Psoas muscle (tissue), 7 donors: ENCODE measurements at regions not wholly inside any gene's neighbourhood (a gene's known extent, or its start where the extent isn't known, plus 50 kb on each side); places are given as distances from the start of the nearest gene placed in this dataset.

Experiments used
- ATAC-seq, 4 donors: fragments of 200-7000 bp; cut with Tn5 transposase; one replicate each; pipeline ENCODE4 v1.9.1; 2020; ENCODE audit warnings: moderate library complexity in 3 of 4, mild to moderate bottlenecking in 2 of 4
- DNase-seq, 2 donors: peaks; one replicate each; pipeline ENCODE4 v3.0.0-alpha.2; 2020
- H3K27ac ChIP-seq: fragments of 200-600 bp; one replicate; pipeline ENCODE4 v1.8.0; 2022
- H3K27me3 ChIP-seq, 3 donors: fragments of 200-600 bp in 1 of 3; one replicate each; pipeline versions ENCODE4 v1.6.1 to v1.8.0; 2013 to 2022; ENCODE audit warnings: low read length in 2 of 3, mild to moderate bottlenecking in 2 of 3, moderate library complexity in 1 of 3; ENCODE audit not compliant: insufficient read depth in 3 of 3
- H3K36me3 ChIP-seq, 2 donors: fragments of 200-600 bp in 1 of 2; one replicate each; pipeline versions ENCODE4 v1.6.1 to v1.8.0; 2013 to 2022; ENCODE audit warnings: low read depth in 1 of 2, mild to moderate bottlenecking in 1 of 2, moderate library complexity in 1 of 2; ENCODE audit not compliant: insufficient read depth in 1 of 2
- H3K4me1 ChIP-seq: fragments of 200-600 bp; one replicate; pipeline ENCODE4 v1.8.0; 2022
- H3K4me3 ChIP-seq: fragments of 200-600 bp; one replicate; pipeline ENCODE4 v1.8.0; 2022; ENCODE audit warnings: mild to moderate bottlenecking
- H3K9me3 ChIP-seq: fragments of 200-600 bp; one replicate; pipeline ENCODE4 v1.8.0; 2022
- CTCF ChIP-seq: fragments of 200-600 bp; IDR thresholded peaks from one replicate; pipeline ENCODE4 v1.8.0; 2022; ENCODE audit warnings: antibody characterized with exemption
- WGBS, 3 donors: extraction: QIAGEN DNeasy Blood & Tissue Kit; methylation state at CpG; one replicate each; pipeline versions ENCODE4 v1.1.6 to v1.1.7; 2013; 5-methylcytosine and 5-hydroxymethylcytosine counted together
- intact Hi-C, 2 donors: fragments of 100-400 bp; cut with DNase I; formaldehyde crosslinking; loops; one replicate each; pipeline versions ENCODE4 v1.11.0 to v1.14.2; 2022
- donor health status: healthy with polysubstance abuse.
- donor health status: DM: no; HTN: no; CAD: no; lungs with moderate emphysema.
- donor health status: Bipolar disorder and iron deficiency.
- donor health status: healthy.
- donor health status: DM: yes; HTN: yes; CAD: no.
- donor health status: DM: no; HTN: no; CAD: no.
- donor health status: DM: yes; HTN: yes; CAD: no.

- ATAC-seq (no peak), DNase-seq (no peak)
- H3K27me3 ChIP-seq, result no peaks in the 10 kb centered on the region
- no peaks in the 10 kb centered on the region for H3K36me3 ChIP-seq
- no peak overlapping the region for H3K4me3 ChIP-seq
- no peaks in the 10 kb centered on the region for H3K9me3 ChIP-seq
- TF ChIP-seq CTCF, result no peak
- 54 to 67% (median 59%) methylated on average over 2 of the region's 2 CpGs for WGBS, 3 donors
- intact Hi-C loops, result no loop called here
- no peaks in the 10 kb centered on the region for H3K4me1 ChIP-seq
- H3K27ac ChIP-seq, result no peak overlapping the region
These were observed 77.3 kb upstream of the ANO6 start for GRCh38 chr12:45138609-45139008.

GRCh38 chr12:45148006-45148405 lies 67.9 kb upstream of the ANO6 start:
- intact Hi-C loops, result no loop called here
- H3K27me3 ChIP-seq, result no peaks in the 10 kb centered on the region
- H3K36me3 ChIP-seq, result no peaks in the 10 kb centered on the region
- no peak for DNase-seq
- peak; percentile 78 to 83 (median 81) for ATAC-seq
- H3K4me3 ChIP-seq, result no peak overlapping the region
- no peaks in the 10 kb centered on the region for H3K9me3 ChIP-seq
- 64 to 76% (median 70%) methylated on average over 1 of the region's 1 CpG for WGBS, 3 donors
- no peak overlapping the region for H3K27ac ChIP-seq
- no peaks in the 10 kb centered on the region for H3K4me1 ChIP-seq
- no peak for TF ChIP-seq CTCF

GRCh38 chr12:45148619-45149018 lies 67.3 kb upstream of the ANO6 start:
- Histone ChIP-seq H3K27ac (no peak overlapping the region), H3K36me3 (no peaks in the 10 kb centered on the region), H3K4me3 (no peak overlapping the region), H3K4me1 (no peaks in the 10 kb centered on the region), H3K9me3 (no peaks in the 10 kb centered on the region), H3K27me3 (no peaks in the 10 kb centered on the region)
- ATAC-seq, result peak; percentile 65 to 69 (median 68)
- WGBS, 3 donors, result 66 to 73% (median 72%) methylated on average over 3 of the region's 3 CpGs
- TF ChIP-seq CTCF, result no peak
- DNase-seq, result no peak
- intact Hi-C loops, result no loop called here

- Histone ChIP-seq H3K36me3 (no peaks in the 10 kb centered on the region), H3K27ac (peak overlapping the region; percentile 78), H3K27me3 (no peaks in the 10 kb centered on the region), H3K9me3 (no peaks in the 10 kb centered on the region), H3K4me1 (peaks cover 30% of the 10 kb centered on the region), H3K4me3 (no peak overlapping the region)
- ATAC-seq (peak; percentile 9 to 36 (median 30)), DNase-seq (no peak)
- TF ChIP-seq CTCF, result no peak
- intact Hi-C loops, result no loop called here
- 50 to 63% (median 53%) methylated on average over 1 of the region's 1 CpG for WGBS, 3 donors
These were observed 50.6 kb upstream of the ANO6 start for GRCh38 chr12:45165284-45165683.

- ATAC-seq (peak; percentile 82 to 89 (median 88)), DNase-seq (no peak)
- Histone ChIP-seq H3K4me3 (no peak overlapping the region), H3K9me3 (no peaks in the 10 kb centered on the region), H3K27me3 (no peaks in the 10 kb centered on the region), H3K4me1 (peaks cover 30% of the 10 kb centered on the region), H3K27ac (peak overlapping the region; percentile 78), H3K36me3 (no peaks in the 10 kb centered on the region)
- no peak for TF ChIP-seq CTCF
- intact Hi-C loops, result no loop called here
These were observed 49.8 kb upstream of the ANO6 start for GRCh38 chr12:45166056-45166455.
